H1 (cell line): ENCODE measurements at regions not wholly inside any gene's neighbourhood (a gene's known extent, or its start where the extent isn't known, plus 50 kb on each side); places are given as distances from the start of the nearest gene placed in this dataset.

Experiments used
- ATF2 ChIP-seq: IDR thresholded peaks from 2 replicates; pipeline ENCODE4 v1.6.1; 2012; ENCODE audit warnings: low read length, inconsistent platforms
- CHD1 ChIP-seq: IDR thresholded peaks from 2 replicates; pipeline ENCODE4 v1.6.1; 2012; ENCODE audit warnings: low read depth, low read length, improper control_type of control experiment
- CHD2 ChIP-seq: IDR thresholded peaks from 2 replicates; pipeline ENCODE4 v1.6.1; 2012; ENCODE audit warnings: low read length, improper control_type of control experiment
- CTCF ChIP-seq, 3 experiments: IDR thresholded peaks; 1 replicate in 2 of 3; 2 replicates in 1 of 3; pipeline versions ENCODE4 v1.5.1 to v1.6.1; 2011; ENCODE audit warnings: low read length in 3 of 3, mild to moderate bottlenecking in 3 of 3, inconsistent platforms in 2 of 3, low read depth in 1 of 3, moderate library complexity in 1 of 3; ENCODE audit not compliant: insufficient read depth in 1 of 3; ENCODE audit errors: control extremely low read depth in 1 of 3
- EP300 ChIP-seq, 2 experiments: IDR thresholded peaks; 1 replicate in 1 of 2; 2 replicates in 1 of 2; pipeline ENCODE4 v1.6.1; 2011 to 2012; ENCODE audit warnings: low read depth in 2 of 2, low read length in 2 of 2, mild to moderate bottlenecking in 2 of 2, borderline replicate concordance in 1 of 2, inconsistent platforms in 1 of 2, moderate library complexity in 1 of 2
- HDAC2 ChIP-seq, 2 experiments: fragments of 300-600 bp in 1 of 2; sonication (generic) in 1 of 2; IDR thresholded peaks; 2 replicates each; pipeline ENCODE4 v1.6.1; 2011 to 2012; ENCODE audit warnings: low read depth in 2 of 2, low read length in 2 of 2, mild to moderate bottlenecking in 2 of 2, moderate library complexity in 2 of 2, borderline replicate concordance in 1 of 2, inconsistent platforms in 1 of 2
- KDM1A ChIP-seq: fragments of 200-600, 300-600 bp; sonication (generic); IDR thresholded peaks from 2 replicates; pipeline ENCODE4 v1.7.1; 2016; ENCODE audit warnings: mild to moderate bottlenecking, low read length, borderline replicate concordance
- KDM5A ChIP-seq: fragments of 200-600 bp; IDR thresholded peaks from 2 replicates; pipeline ENCODE4 v1.7.1; 2012; ENCODE audit warnings: mild to moderate bottlenecking, low read length, inconsistent platforms, mixed read lengths
- MAFK ChIP-seq: IDR thresholded peaks from 2 replicates; pipeline ENCODE4 v1.6.1; 2012; ENCODE audit warnings: low read depth, mild to moderate bottlenecking, improper control_type of control experiment, low read length
- MAX ChIP-seq: IDR thresholded peaks from 2 replicates; pipeline ENCODE4 v1.6.1; 2012; ENCODE audit warnings: inconsistent platforms
- SP1 ChIP-seq: IDR thresholded peaks from 2 replicates; pipeline ENCODE4 v1.6.1; 2011; ENCODE audit warnings: low read depth, low read length
- TAF1 ChIP-seq: IDR thresholded peaks from 2 replicates; pipeline ENCODE4 v1.6.1; 2011; ENCODE audit warnings: mild to moderate bottlenecking, low read depth, low read length
- ZNF274 ChIP-seq: IDR thresholded peaks from 2 replicates; pipeline ENCODE4 v1.7.0; 2012; ENCODE audit warnings: low read length, borderline replicate concordance; ENCODE audit errors: extremely low read depth

GRCh38 chr2:204012072-204012653, 75.6 kb downstream of the ICOS start:
- TF ChIP-seq MAX (no peak), CTCF (IDR thresholded peaks at IDR 0.05; ENCODE audit: control extremely low read depth in 1 of 3, insufficient read depth in 1 of 3, low read depth in 1 of 3, low read length in 3 of 3) (no peak), EP300 (IDR thresholded peaks at IDR 0.05; ENCODE audit: borderline replicate concordance in 1 of 2, low read depth in 2 of 2, low read length in 2 of 2) (no peak), CHD2 (no peak), MAFK (no peak), ZNF274 (no peak), SP1 (no peak), KDM5A (no peak), CHD1 (no peak), ATF2 (no peak), HDAC2 (IDR thresholded peaks at IDR 0.05; ENCODE audit: borderline replicate concordance in 1 of 2, low read depth in 2 of 2, low read length in 2 of 2) (no peak), TAF1 (no peak), KDM1A (no peak)
